ENCODE measurements at regions not wholly inside any gene's neighbourhood (a gene's known extent, or its start where the extent isn't known, plus 50 kb on each side); places are given as distances from the start of the nearest gene placed in this dataset.

- no peak for ATAC-seq
- intact Hi-C loops (cut with DNase I, micrococcal nuclease), result no loop called here
Measured at GRCh38 chr3:59262076-59262498, 212.3 kb upstream of the CFAP20DC start.

GRCh38 chr3:59261009-59261408 is 211.2 kb upstream of the CFAP20DC start:
- intact Hi-C loops (cut with DNase I, micrococcal nuclease), result no loop called here
- DNase-seq (no peak), ATAC-seq (no peak)

More at GRCh38 chr3:59262076-59262498, 212.3 kb upstream of the CFAP20DC start:
- DNase-seq, result no peak

- ATAC-seq (no peak), DNase-seq (no peak)
- intact Hi-C loops (cut with DNase I, micrococcal nuclease), result no loop called here
Measured at GRCh38 chr3:59258550-59259260, 208.9 kb upstream of the CFAP20DC start.

- ATAC-seq (no peak), DNase-seq (no peak)
- intact Hi-C loops (cut with DNase I, micrococcal nuclease), result no loop called here
Measured at GRCh38 chr3:59257506-59257905, 207.7 kb upstream of the CFAP20DC start.

- intact Hi-C loops (cut with DNase I, micrococcal nuclease), result no loop called here
- DNase-seq (no peak), ATAC-seq (no peak)
Measured at GRCh38 chr3:59256230-59256629, 206.4 kb upstream of the CFAP20DC start.

GRCh38 chr3:59254976-59255375 is 205.2 kb upstream of the CFAP20DC start:
- DNase-seq, result no peak
- no peak for ATAC-seq
- intact Hi-C loops (cut with DNase I, micrococcal nuclease), result no loop called here

- no peak for DNase-seq
- ATAC-seq, result no peak
- intact Hi-C loops (cut with DNase I, micrococcal nuclease), result no loop called here
Measured at GRCh38 chr3:59254433-59254832, 204.6 kb upstream of the CFAP20DC start.

GRCh38 chr3:59253523-59253922 is 203.7 kb upstream of the CFAP20DC start:
- ATAC-seq (no peak), DNase-seq (no peak)
- intact Hi-C loops (cut with DNase I, micrococcal nuclease), result no loop called here

- ATAC-seq, result no peak
- DNase-seq, result no peak
- intact Hi-C loops (cut with DNase I, micrococcal nuclease), result no loop called here
Measured at GRCh38 chr3:59251869-59252268, 202.0 kb upstream of the CFAP20DC start.

GRCh38 chr3:59250600-59250999 is 200.8 kb upstream of the CFAP20DC start:
- ATAC-seq (no peak), DNase-seq (no peak)
- intact Hi-C loops (cut with DNase I, micrococcal nuclease), result no loop called here

GRCh38 chr3:59249698-59250361 is 200.0 kb upstream of the CFAP20DC start:
- no peak for DNase-seq
- no peak for ATAC-seq
- intact Hi-C loops (cut with DNase I, micrococcal nuclease), result no loop called here

GRCh38 chr3:59249004-59249403 is 199.2 kb upstream of the CFAP20DC start:
- intact Hi-C loops (cut with DNase I, micrococcal nuclease), result no loop called here
- ATAC-seq (no peak), DNase-seq (no peak)

- intact Hi-C loops (cut with DNase I, micrococcal nuclease), result no loop called here
- ATAC-seq (no peak), DNase-seq (no peak)
Measured at GRCh38 chr3:59247402-59247841, 197.6 kb upstream of the CFAP20DC start.

GRCh38 chr3:59246719-59247401 is 197.0 kb upstream of the CFAP20DC start:
- DNase-seq (no peak), ATAC-seq (no peak)
- intact Hi-C loops (cut with DNase I, micrococcal nuclease), result no loop called here

GRCh38 chr3:59245859-59246501 is 196.2 kb upstream of the CFAP20DC start:
- ATAC-seq (no peak), DNase-seq (no peak)
- intact Hi-C loops (cut with DNase I, micrococcal nuclease), result no loop called here

GRCh38 chr3:59245300-59245858 is 195.6 kb upstream of the CFAP20DC start:
- intact Hi-C loops (cut with DNase I, micrococcal nuclease), result no loop called here
- ATAC-seq (no peak), DNase-seq (no peak)

GRCh38 chr3:59244343-59244742 is 194.5 kb upstream of the CFAP20DC start:
- ATAC-seq (no peak), DNase-seq (no peak)
- intact Hi-C loops (cut with DNase I, micrococcal nuclease), result no loop called here

GRCh38 chr3:59243476-59243875 is 193.7 kb upstream of the CFAP20DC start:
- no peak for DNase-seq
- intact Hi-C loops (cut with DNase I, micrococcal nuclease), result no loop called here

GRCh38 chr3:59240666-59241255 is 190.9 kb upstream of the CFAP20DC start:
- DNase-seq, result no peak
- intact Hi-C loops (cut with DNase I, micrococcal nuclease), result no loop called here
- no peak for ATAC-seq

More at GRCh38 chr3:59243476-59243875, 193.7 kb upstream of the CFAP20DC start:
- no peak for ATAC-seq
